ENCODE measurements at regions not wholly inside any gene's neighbourhood (a gene's known extent, or its start where the extent isn't known, plus 50 kb on each side); places are given as distances from the start of the nearest gene placed in this dataset.

- TF ChIP-seq POLR2AphosphoS5 (IDR thresholded peaks at IDR 0.05; ENCODE audit: low read length) (no peak), PRDM15 (CRISPR knock-in tag; IDR thresholded peaks at IDR 0.05) (no peak), FOXK2 (IDR thresholded peaks at IDR 0.05) (no peak), SIN3A (IDR thresholded peaks at IDR 0.05; ENCODE audit: low read depth, low read length) (no peak), ZNF274 (IDR thresholded peaks at IDR 0.05; ENCODE audit: insufficient read depth, insufficient read length) (no peak), SMC3 (IDR thresholded peaks at IDR 0.05; ENCODE audit: borderline replicate concordance, low read length) (no peak)
These were observed 138.2 kb downstream of the NSG2 start for GRCh38 chr5:174183701-174184100.

Data from GM12878 (cell line).